ENCODE measurements at regions not wholly inside any gene's neighbourhood (a gene's known extent, or its start where the extent isn't known, plus 50 kb on each side); places are given as distances from the start of the nearest gene placed in this dataset.
"Not testable (repeated sequence)": the region's sequence is repeated elsewhere in the genome, so short reads cannot be mapped to it uniquely, and the experiment has no call there.

- not testable (repeated sequence) for TF ChIP-seq CTCF, POLR2A (IDR thresholded peaks at IDR 0.05)
Observed at GRCh38 chrX:37925761-37926160, 78.4 kb upstream of the DYNLT3 start.

Measured in thyroid gland (tissue), 4 donors.